ENCODE measurements at regions not wholly inside any gene's neighbourhood (a gene's known extent, or its start where the extent isn't known, plus 50 kb on each side); places are given as distances from the start of the nearest gene placed in this dataset.

DNA sequence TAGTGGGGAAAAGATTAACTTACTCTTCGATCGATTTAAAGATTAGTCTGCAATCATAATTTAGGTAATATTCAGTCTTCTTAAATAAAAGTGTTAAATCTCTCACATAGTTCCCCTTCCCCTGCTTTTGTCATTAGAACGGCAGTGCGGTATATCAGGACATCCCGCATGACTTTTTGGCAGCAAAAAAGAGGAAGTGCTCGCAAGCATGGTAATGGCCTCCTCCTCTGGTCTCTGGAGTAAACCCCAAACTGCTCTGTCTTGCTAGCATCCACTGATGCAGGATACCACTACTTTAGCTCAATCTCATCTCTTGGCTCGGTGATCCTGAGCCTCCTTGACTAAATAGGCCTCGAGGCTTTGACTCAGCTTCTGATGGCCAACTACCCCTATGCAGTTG is 78.7 kb upstream of the VAV3 start:
- WGBS = 81% methylated on average over 8 of the region's 8 CpGs
- no peak overlapping the region for H3K27ac ChIP-seq
- H3K4me1 ChIP-seq = peaks cover 28% of the 10 kb centered on the region
- no peaks in the 10 kb centered on the region for H3K36me3 ChIP-seq
- no peak for TF ChIP-seq POLR2A (IDR thresholded peaks at IDR 0.05)
- TF ChIP-seq, protein P1, sequence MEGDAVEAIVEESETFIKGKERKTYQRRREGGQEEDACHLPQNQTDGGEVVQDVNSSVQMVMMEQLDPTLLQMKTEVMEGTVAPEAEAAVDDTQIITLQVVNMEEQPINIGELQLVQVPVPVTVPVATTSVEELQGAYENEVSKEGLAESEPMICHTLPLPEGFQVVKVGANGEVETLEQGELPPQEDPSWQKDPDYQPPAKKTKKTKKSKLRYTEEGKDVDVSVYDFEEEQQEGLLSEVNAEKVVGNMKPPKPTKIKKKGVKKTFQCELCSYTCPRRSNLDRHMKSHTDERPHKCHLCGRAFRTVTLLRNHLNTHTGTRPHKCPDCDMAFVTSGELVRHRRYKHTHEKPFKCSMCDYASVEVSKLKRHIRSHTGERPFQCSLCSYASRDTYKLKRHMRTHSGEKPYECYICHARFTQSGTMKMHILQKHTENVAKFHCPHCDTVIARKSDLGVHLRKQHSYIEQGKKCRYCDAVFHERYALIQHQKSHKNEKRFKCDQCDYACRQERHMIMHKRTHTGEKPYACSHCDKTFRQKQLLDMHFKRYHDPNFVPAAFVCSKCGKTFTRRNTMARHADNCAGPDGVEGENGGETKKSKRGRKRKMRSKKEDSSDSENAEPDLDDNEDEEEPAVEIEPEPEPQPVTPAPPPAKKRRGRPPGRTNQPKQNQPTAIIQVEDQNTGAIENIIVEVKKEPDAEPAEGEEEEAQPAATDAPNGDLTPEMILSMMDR (IDR thresholded peaks at IDR 0.05) = no peak
- no peak for TF ChIP-seq EP300 (IDR thresholded peaks at IDR 0.05)
- TF ChIP-seq POLR2AphosphoS5 (IDR thresholded peaks at IDR 0.05) = no peak
- DNase-seq (ENCODE audit: low spot score in 2 of 2) = no peak
- no peaks in the 10 kb centered on the region for H3K9me3 ChIP-seq
- no peaks in the 10 kb centered on the region for H3K27me3 ChIP-seq
- H3K4me3 ChIP-seq = no peak overlapping the region

DNA sequence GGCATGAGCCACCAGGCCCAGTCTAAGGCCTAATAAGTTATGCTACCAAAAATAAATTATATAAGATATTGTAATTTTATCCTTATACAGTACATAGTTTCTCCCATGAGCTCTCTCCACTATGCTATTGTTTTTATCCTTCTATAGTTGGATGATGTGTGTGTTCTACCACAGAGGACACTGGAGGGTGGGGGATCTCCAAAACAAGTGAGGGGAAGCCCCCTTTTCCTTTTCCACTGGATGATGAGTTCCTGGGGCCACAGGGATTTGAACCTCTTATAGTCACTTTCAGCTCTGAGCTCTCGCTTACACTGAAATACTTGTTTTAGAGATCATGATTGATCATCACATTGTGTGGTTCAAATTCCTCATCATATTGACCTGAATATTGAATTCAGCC is 77.6 kb upstream of the VAV3 start:
- TF ChIP-seq POLR2AphosphoS5 (IDR thresholded peaks at IDR 0.05) (no peak), EP300 (IDR thresholded peaks at IDR 0.05) (no peak), POLR2A (IDR thresholded peaks at IDR 0.05) (no peak)
- TF ChIP-seq, protein P1 (IDR thresholded peaks at IDR 0.05) = no peak

DNA sequence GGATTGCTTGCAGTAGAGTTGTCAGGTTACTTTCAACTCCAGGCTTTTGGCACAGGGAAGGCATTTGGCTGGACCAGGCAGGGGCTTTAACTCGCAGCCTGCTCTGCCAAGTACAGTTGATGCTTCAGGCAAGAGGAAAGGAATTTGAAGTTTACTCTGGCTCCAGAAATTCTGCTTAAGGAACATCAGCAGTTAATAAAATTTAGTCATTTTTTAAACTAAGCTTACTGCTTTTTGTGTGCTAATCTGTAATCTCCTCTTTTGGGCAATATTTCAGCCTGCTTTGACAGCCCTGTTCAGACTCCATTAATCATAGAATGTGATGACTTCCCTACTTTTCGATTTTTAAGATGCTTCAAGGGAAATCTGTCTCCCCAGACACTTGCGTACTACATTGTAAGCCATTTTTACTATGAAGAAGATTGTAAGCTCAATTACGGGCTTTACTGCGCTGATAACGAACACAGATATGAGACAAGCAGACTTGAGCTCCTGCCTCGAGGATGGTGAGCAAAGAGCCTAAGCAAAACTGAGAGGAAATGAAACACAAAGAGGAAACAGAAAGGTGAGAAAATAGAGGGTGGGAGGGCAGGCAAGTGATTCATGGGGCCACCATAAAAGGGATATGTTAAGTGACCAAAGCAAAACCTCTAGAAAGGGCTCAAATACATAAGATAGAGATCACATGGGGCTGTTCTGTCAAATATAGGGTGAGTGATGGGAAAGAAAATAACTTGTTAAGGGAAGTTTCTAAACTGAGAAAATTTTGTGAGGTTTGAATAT is 76.6 kb upstream of the VAV3 start:
- DNase-seq (ENCODE audit: low spot score in 2 of 2) = no peak
- Histone ChIP-seq H3K9me3 (no peaks in the 10 kb centered on the region), H3K4me1 (peaks cover 40% of the 10 kb centered on the region), H3K36me3 (no peaks in the 10 kb centered on the region), H3K27ac (peak overlapping the region; percentile 31), H3K4me3 (no peak overlapping the region), H3K27me3 (no peaks in the 10 kb centered on the region)
- 27% methylated on average over 7 of the region's 7 CpGs for WGBS
- no peak for TF ChIP-seq POLR2AphosphoS5 (IDR thresholded peaks at IDR 0.05)
- TF ChIP-seq EP300 (IDR thresholded peaks at IDR 0.05) = no peak
- TF ChIP-seq POLR2A (IDR thresholded peaks at IDR 0.05) = no peak
- TF ChIP-seq, protein P1 (IDR thresholded peaks at IDR 0.05) = no peak

More for the DNA sequence above, 77.6 kb upstream of the VAV3 start:
- DNase-seq (ENCODE audit: low spot score in 2 of 2) = no peak
- Histone ChIP-seq H3K4me1 (peaks cover 38% of the 10 kb centered on the region), H3K36me3 (no peaks in the 10 kb centered on the region), H3K9me3 (no peaks in the 10 kb centered on the region), H3K27me3 (no peaks in the 10 kb centered on the region), H3K4me3 (no peak overlapping the region), H3K27ac (no peak overlapping the region)
- WGBS = 96% methylated on average over 1 of the region's 1 CpG

DNA sequence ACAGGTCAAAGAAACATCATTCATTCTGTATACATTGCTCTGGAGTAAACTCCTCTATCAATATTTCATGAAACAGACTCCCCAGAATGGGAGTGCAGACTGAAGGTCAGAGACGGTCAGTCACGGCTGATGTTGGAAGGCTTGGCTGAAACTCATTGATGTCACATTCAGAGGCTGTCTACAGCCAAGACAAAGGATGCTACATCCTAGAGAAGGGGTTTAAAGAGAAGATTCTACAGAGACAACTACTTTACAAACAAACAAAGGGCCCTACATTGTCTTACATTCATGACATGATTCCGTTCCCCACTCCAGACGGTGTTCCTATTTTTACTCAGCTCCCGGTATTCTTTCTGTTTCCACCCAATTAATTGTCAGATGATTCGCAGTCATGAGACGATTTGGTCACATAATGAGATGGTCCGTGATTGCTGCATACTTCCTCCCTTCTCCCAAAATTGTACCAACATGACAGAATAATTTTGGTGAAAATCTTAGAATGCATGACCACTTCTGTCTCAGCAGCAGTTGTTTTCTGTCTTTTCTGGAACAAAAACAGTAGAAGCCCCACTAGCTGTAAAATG is 73.8 kb upstream of the VAV3 start:
- H3K4me1 ChIP-seq = peaks cover 44% of the 10 kb centered on the region
- TF ChIP-seq POLR2AphosphoS5 (IDR thresholded peaks at IDR 0.05) = no peak
- TF ChIP-seq EP300 (IDR thresholded peaks at IDR 0.05) = no peak
- TF ChIP-seq, protein P1 (IDR thresholded peaks at IDR 0.05) = no peak
- H3K27ac ChIP-seq = peak overlapping the region; percentile 18
- no peaks in the 10 kb centered on the region for H3K27me3 ChIP-seq
- no peak overlapping the region for H3K4me3 ChIP-seq
- 82% methylated on average over 8 of the region's 8 CpGs for WGBS
- H3K36me3 ChIP-seq = no peaks in the 10 kb centered on the region
- DNase-seq (ENCODE audit: low spot score in 2 of 2) = no peak
- no peaks in the 10 kb centered on the region for H3K9me3 ChIP-seq

DNA sequence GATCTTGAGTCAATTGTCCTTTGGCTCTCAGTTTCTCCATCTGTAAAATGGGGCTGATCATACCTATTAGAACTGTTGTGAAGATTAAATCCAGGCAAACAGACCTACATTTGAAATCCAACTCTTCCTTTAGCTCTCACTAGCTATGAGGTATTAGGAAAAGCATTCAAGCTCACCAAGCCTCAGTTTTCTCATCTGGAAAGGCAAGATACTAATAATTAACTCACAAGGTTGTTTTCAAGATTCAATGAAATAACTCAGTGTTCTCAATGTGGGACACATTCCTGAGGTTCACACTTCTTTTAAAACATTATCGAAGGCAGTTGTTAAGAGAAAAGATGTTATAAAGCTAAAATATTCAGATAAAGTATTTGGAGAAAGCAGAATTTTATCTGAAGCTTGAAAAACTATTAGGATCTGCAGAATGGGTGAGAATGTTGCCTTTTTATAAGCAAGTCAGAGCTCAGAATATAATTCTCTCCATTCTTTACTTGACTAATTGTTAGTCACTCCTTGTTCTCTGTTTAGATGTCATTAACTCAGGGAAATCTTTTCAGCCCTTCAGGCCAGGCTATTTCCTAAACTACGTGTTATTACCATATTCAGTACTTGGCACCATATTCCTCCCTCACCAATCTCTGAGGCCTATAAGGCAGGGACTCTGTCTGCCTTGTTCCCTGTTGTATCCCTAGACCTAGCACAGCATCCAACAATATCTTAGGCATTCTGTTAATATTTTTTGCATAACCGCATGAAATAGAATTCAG is 72.0 kb upstream of the VAV3 start:
- TF ChIP-seq EP300 (IDR thresholded peaks at IDR 0.05) (no peak), POLR2AphosphoS5 (IDR thresholded peaks at IDR 0.05) (no peak), POLR2A (IDR thresholded peaks at IDR 0.05) (no peak)
- TF ChIP-seq, protein P1 (IDR thresholded peaks at IDR 0.05) = no peak
- H3K4me3 ChIP-seq = no peak overlapping the region
- no peaks in the 10 kb centered on the region for H3K36me3 ChIP-seq
- H3K9me3 ChIP-seq = no peaks in the 10 kb centered on the region
- no peak overlapping the region for H3K27ac ChIP-seq
- DNase-seq (ENCODE audit: low spot score in 2 of 2) = no peak
- no peaks in the 10 kb centered on the region for H3K27me3 ChIP-seq
- 80% methylated on average over 3 of the region's 3 CpGs for WGBS
- peaks cover 47% of the 10 kb centered on the region for H3K4me1 ChIP-seq

Measured in suprapubic skin (tissue), 4 donors.